ENCODE measurements at regions not wholly inside any gene's neighbourhood (a gene's known extent, or its start where the extent isn't known, plus 50 kb on each side); places are given as distances from the start of the nearest gene placed in this dataset.

DNA sequence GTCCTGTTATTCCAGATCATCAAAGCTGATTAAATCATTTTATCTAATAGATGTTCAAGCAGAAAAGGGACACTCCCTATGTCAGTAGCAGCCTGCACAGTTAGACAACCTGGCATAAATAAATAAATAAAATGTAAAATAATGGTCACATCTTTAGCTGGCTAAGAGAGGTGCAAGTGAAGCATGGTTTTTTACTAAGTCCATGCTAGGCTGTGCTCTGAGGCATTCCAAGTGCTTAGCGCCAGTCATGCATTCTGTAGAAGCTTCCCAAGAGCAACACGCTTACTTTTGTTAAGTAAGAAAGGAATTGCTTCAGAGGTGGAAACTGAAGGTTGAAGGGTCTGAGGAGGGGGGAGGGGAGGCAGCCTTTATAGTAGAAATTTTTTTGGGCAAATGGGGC is 351.2 kb downstream of the CDH2 start:
- no peak for DNase-seq

- no peak for DNase-seq
Observed at GRCh38 chr18:27824841-27825681, 351.9 kb downstream of the CDH2 start.

DNA sequence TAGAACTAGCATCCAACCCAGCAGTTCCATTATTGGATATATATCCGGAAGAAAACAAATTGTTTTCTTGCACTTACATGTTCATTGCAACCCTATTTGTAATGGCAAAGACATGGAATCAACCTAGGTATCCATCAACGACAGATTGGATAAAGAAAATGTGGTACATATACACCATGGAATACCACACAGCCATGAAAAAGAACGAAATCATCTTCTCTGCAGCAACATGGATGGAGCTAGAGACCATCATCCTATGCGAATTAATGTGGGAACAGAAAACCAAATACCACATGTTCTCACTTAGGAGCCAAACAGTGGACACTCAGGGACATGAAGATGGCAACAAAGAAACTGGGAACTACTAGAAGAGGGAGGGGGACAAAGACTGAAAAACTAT is 352.7 kb downstream of the CDH2 start:
- DNase-seq, result no peak

DNA sequence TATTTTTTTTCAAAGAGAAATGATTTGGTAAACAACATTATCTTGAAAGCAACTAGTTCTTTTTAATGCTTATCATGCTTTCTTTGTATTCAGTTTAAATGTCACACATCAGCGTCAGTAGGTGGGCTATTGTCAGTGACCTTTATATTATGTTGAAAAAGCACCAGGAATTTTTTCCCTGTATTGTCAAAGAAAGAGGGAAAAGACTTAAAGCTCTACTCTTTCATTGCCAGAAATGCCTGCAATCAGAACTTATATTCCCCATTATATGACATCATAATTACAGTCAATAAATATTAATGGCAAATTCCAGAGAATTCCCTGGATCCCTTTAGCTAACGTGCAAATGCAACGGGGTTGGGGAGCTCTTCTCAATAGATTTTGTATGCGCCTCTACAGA is 353.9 kb downstream of the CDH2 start:
- DNase-seq, result no peak

GRCh38 chr18:27808683-27809082 is 368.2 kb downstream of the CDH2 start:
- no peak for DNase-seq

DNA sequence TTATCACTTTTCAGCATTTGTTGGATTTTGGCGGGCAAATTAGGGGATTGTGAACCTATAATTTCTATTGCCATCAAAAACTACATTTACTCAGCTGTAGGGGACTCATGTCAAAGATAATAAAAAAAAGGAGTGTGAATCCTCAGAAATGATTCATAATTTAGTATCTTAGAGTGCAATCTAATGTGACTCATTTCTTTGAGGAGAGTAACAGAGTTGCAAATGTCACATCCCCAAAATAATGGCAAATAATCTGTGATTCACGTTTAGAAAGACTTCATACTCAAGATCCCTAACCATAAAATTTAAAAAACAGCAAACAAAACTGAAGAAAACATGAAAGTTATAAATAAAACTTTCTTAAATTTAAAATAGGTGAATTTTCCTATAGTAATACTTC is 373.0 kb downstream of the CDH2 start:
- DNase-seq, result no peak

DNA sequence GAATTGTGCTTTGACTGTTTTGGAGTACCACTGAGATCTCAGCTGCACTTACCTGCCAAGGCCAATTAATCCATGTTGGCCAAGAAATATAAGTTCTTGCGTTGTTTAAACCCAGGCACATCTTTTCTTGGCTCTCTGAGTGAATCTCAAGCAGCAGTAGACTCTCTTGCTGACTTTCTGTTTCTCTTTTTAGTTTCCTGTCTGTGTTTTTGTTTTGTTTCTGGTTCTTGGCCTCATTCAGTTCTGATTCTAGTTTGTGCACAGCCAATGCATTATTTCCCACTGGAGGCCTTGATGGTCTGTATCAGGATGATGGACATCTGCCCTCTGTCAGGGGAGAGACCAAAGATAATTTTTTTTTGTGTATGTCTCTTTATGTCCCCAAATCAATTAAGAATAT is 379.4 kb downstream of the CDH2 start:
- DNase-seq, result no peak

DNA sequence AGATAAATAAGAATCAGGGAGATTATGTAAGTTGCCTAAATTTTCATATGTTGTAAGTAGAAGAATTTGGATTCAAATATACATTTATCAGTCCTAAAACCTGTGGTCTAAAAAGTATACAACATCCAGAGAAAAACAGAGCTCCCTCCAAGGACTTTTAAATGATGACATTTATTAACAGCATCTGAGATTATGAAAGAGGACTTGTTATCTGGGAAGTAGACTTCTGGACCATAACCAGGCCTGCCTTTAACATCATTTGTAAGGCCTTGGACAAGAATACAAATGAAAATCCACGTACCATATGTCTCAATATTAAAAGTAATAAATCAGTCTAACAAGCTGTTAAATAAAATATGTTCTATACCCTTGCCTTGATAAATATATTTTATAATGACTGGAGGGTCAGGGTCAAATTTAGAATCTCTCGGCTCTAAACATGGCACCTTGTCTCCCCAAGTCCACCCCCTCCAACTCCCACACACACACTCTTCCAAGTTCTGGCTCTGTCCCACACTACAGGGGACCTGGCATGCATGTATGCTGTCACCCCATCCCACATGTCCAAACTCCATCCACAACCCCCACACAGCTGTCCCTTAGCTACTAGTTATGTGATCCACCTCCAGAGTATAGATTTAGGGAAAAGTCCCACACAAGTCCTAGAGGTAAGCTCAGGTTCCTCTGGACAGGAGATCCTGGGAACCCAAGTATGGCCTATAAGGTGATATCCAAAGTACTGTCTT is 382.6 kb downstream of the CDH2 start:
- no peak for DNase-seq

DNA sequence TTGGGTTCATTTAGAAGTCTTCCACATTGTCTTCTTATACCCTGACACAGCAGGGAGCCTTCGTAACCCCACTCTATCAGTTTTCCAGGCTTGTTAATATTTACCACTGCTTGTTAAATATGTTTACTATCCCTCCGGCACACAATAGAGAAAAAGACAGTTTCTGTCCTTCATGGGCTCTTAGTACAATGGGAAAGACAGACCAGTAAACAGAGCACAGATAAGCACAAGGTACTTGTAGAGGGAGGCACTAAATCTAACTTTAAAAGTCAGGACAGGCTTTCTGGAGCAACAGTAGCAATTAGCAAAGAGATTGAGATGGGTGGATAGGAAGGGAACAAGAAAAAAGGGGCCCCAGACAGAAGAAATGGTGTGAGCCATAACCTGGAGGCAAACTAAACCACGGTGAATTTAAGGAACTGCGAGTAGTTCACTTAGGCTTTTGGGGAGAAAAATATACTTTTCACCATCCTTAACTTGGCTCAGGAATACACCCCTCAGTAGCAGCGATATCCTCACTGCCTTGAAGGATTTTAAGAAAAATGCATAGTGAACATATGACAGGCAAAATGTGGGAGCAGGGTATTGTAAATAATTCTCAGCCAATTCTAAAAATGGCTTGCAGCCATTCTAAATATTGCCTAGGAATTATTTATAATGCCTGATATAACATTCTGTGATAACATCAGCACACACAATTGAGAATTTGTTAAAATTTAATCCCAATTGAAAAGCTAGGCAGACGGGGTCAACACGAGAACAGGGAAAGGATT is 383.7 kb downstream of the CDH2 start:
- no peak for DNase-seq

DNA sequence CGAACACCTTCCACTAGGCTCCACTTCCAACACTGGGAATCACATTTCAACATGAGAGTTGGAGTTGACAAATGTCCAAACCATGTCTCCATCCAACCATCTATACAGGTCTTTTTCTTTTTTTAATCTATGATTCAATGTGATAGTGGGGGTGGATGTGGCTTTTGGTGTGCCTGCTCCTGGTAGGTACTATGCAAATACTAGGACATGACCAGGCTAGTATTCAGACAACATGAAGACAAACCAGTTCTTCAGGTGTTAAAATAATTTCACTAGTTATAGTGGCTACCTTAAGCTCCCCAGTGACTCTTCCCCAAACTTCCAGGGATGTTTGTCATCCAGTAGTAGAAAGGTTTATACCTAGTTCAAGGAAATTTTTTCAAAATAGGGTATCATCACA is 387.5 kb downstream of the CDH2 start:
- DNase-seq, result no peak

- no peak for DNase-seq
Observed at GRCh38 chr18:27787547-27787946, 389.4 kb downstream of the CDH2 start.

- no peak for DNase-seq
Observed at GRCh38 chr18:27785815-27786471, 391.0 kb downstream of the CDH2 start.

DNA sequence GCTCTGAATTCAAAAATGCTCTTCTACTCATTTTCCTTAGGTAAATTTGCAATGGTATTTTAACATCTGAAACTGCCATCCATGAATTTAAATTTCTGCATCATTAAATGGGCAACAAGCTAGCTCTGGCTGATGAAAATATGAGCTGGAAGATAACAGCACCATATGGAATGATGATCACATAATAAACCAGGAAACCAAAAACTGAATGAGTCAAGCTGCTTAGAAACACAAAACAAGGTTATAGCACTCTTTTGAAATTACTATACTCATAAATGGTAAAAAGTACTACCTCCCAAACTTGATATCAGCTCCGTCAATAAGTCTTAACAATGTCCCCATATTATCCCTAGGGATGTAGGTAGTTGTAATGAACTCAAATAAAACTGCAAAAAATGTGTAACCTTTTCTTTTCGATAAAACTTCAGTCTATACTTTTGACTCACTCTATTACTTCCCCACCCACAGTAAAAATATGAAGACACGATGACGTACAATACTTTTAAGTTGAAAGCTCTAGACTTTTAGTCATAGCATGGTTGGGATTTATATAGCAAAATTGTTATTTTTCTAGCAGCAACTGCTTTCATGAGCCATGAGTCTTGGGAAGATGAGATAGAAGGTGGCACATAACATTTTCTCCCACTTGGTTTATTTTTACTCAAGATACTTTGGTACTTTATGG is 396.7 kb downstream of the CDH2 start:
- no peak for DNase-seq

- no peak for DNase-seq
Observed at GRCh38 chr18:27778925-27779324, 398.0 kb downstream of the CDH2 start.

- no peak for DNase-seq
Observed at GRCh38 chr18:27778441-27778840, 398.5 kb downstream of the CDH2 start.

DNA sequence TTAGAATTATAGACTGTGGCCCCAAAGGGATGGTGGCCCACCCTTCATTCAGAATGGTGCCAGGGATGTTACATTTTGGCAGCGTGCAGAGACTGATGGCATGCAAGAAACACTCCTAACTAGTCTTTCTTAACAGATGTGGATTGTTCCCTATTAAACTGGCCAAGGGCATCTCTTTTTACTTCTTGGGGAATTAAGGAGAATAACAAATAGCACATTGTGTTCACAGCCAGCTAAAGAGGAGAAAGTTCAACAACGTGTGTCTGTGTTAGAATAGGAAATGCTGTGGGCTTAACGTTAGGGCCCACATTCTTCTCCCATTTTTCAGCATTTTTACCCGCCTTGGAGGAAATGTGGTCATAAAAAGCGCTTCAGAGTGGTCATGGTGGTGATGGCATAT is 404.8 kb downstream of the CDH2 start:
- no peak for DNase-seq

DNA sequence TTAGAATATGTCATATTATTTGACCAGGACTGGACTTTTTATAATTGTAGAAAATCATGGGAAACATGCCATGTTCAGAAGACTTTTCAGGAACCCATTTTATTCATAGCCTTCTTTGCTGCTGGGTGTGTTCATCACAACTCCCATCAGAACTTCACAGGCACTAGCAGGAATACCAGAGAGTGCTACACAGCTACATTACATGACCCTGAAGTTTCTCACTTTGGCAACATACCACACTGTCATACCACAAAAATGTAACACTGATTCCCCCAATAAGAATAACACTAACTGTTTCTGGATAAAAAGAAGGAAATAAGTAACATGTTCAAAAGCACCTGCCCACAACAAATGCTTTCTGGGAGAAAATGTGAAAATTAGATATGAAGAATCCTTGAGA is 405.4 kb downstream of the CDH2 start:
- DNase-seq, result no peak

DNA sequence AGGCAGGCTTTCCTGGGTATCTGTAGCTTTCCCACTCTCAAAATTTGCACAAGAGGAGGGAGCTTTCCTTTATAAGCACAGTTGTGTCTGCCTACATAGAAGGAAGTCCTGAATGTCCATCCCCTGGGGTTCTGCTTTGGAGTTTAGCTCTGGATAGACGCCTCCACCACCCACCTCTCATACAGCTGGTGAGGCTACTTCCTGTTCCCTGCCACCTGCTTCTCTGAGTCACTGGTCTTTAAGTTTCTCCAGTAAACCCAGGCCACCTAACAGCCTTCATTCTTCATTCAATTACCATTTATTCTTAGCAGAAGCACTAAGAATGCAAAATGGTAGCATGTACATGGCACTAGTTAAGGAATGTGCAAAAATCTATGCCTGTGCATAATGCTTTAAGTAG is 407.8 kb downstream of the CDH2 start:
- DNase-seq, result no peak

- DNase-seq, result no peak
Observed at GRCh38 chr18:27763936-27764335, 413.0 kb downstream of the CDH2 start.

DNA sequence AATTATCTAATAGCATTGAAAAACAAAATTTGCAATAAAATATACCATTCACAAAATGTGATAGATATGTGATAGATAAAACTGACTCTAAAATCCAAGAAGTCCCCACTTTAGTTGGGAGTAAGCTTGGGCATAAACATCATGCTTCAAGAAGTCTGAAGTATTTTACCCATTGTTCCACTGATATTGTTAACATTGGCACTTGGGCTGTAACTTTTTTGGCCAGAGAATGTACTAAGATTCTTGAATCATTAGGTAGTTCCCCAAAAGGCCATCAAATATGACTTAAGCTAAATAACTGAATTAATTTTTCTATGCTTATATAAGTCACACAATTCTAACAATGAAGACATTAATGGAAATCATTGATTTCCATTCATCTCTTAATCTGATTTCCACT is 413.6 kb downstream of the CDH2 start:
- DNase-seq, result no peak

DNA sequence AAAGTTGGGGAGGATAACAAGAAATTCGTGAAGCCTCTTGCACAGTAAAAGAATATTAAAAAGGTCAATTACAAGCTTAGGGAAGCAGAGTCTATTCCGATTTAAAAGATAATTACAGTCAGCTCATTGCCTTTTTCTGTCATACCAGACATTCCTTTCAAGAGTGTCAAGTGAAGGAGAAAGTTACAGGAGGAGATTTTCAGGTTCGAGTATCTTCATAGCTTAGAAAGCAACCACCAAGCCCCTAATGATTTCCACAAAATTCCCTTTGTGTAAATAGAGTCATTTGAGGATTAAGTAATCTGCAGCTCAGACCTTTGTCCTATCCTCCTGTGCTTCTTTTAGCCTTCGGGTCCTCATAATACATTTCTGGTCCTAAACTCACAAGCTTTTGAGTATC is 414.9 kb downstream of the CDH2 start:
- no peak for DNase-seq

DNA sequence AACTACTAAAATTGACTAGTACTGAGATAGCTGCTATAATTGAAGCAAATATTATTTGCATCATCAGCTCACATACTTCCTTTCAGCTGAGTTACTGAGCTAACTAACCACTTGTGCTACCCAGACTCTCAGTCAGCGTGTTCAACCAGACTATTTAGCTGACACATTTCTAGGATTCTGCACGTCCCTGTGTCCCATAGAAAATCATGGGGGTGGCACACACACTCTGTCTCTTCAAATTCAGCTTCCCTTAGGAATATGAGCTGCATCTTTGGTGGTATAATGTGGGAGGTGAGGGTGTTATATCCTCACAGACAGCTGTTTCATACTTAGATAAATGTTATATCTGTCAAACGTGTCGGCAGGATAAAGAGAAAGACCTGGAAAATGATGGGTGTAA is 424.0 kb downstream of the CDH2 start:
- no peak for DNase-seq

DNA sequence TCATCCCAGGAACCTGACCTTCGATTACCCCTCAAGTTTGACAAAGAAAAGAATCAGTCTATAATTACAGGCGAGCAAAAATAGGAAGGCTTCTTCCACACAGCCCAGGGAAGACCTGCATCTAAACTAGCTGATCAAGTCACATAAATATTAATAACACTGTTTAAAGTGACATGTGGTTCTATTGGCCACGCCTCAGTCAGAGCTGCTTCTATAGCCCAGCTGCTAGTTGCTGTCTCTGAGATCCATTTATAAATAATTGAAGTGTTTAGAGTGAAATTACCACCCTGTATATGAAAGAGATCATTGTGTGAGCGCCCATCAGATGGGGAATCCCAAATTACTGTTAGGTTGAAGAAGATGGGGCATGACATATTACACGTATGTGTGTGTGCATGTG is 426.0 kb downstream of the CDH2 start:
- DNase-seq, result no peak
